HG02885 (cell line): ENCODE measurements at regions not wholly inside any gene's neighbourhood (a gene's known extent, or its start where the extent isn't known, plus 50 kb on each side); places are given as distances from the start of the nearest gene placed in this dataset.

Experiments
- ATAC-seq: cut with Tn5 transposase; IDR thresholded peaks from one replicate; pipeline ENCODE4 v1.9.1; 2021; ENCODE audit warnings: mild to moderate bottlenecking; ENCODE audit not compliant: unreplicated experiment, poor library complexity

DNA sequence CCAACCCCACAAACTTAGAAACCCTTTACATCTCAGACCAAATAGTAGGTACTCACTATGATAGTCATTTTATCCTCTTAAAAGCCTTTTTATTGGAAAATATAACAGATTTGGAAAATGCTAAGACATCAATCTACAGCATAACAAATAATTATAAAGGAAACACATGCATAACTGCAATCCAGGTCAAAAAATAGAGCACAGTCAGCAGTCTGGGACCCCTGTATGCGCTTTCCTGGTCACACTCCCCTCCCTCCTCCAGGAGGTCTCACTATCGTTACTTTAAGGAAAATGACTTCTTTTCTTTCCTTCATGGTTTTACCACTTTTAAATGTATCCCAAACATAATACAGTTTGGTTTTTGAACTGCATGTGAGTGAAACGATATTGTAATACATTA lies 90.5 kb upstream of the CCDC150 start:
- ATAC-seq, result no peak

DNA sequence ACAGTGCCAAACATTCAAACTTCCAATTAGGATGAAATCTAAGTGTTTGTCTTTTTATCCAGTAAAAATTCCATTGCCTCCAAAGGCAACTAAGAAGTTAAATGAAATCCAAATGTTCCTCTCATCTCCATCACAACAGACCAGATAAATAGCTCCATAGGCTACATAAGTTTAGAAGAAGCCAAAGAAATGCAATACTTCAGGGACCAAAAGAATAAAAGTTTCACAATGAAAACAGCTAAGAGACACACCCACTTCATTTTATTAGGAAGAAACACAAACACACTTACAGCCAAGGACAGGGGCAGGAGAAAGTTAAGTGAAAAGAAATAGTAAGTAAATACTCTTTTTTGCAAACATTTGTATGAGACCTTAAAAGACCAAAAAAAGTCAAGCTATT lies 88.5 kb upstream of the CCDC150 start:
- no peak for ATAC-seq

DNA sequence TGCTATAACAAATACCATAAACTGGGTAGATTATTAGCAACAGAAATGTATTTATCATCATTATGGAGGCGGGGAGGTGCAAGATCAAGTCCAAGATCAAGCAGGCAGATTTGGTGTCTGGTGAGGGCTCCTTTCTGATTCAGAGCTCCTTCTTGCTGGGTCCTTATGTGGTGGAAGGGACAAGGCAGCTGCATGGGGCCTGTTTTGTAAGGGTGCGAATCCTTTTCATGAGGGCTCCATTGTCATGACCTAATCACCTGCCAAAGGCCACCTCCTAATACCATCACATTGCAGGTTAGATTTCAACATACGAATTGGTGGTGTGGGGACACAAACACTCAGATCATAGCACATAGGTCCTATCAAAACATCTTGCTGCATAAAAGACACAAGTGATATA lies 84.4 kb upstream of the CCDC150 start:
- ATAC-seq, result no peak

DNA sequence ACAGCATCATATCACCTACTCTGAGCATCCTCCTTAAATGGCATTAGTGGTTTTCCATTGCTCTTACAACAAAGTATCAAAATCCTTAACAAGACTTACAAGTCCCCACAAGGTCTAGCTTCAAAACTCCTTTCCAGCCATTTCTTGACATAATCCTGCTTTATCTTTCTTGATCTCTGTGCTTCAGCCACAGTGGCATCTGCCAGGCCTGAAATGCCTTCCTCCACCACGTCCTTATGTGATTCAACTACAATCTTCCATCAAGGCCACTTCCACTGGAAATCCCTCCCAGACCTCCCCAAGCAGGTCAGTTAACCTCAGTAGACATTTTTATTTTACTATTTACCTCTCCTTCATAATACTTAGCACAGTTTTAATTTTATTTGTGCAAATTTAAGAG lies 83.8 kb upstream of the CCDC150 start:
- no peak for ATAC-seq

DNA sequence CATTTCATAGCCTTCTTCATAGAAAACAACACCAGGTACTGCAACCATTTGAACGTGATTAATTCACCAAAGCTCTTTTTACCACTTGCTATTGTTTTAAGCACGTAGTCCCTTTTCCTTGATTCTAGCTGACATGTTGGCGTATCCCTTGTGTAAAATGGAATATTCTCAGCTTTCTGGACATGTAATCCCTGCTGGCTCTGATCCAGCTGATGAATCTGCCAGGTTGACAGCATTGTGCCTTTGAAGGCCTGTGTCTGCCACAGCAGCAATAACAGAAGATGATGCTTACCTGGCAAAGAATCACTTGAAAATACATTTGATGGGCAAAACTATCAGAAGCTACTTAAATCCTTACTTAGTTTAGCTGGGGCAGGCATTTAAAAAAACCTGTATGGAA lies 81.0 kb upstream of the CCDC150 start:
- no peak for ATAC-seq

DNA sequence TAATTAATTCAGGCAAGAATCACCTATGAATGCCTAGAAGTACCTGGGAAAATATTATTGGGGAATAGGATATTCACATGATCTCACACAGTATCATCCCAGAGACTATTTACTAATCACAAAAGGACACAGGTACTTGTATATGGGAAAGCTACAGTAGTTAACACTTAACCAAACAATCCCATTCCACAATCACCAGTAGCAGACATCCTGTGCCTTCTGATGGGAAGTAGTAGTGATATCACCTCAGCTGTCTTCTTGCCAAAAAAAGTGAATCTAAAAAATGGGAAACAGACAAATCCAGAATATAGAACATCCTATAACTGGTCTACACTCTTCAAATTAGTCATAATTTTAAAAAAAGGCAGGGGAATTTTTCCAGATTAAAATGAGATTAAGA lies 75.6 kb upstream of the CCDC150 start:
- ATAC-seq, result no peak

DNA sequence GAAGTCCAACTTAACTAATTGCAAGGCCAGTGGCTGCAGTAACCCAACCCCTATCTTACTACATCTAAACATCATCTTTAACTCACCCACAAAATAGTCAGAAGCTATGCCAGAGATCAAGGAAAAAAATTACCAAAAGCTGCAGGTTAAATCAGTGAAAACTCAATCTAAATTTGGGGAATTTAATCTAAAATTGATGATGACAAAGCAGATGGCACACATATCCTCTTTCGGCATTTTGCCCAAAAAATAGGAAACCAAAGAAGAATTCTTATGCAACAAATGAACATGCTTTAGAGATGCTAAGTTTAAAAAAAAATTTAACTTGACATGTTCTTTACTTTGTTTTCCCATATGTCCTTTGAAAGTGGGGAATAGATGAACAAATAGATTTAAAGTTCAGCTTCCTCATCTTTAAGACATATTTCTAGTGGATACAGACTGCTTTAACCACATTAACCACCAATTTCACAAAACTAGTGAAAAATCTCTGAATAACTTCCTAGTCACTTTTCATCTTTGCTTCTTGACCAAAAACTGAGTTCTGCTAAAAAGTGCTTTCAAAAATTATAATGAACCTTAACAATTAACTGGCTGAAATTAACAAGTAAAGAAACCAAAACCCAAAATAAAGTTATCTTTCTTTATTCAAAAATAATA lies 74.3 kb upstream of the CCDC150 start:
- no peak for ATAC-seq

DNA sequence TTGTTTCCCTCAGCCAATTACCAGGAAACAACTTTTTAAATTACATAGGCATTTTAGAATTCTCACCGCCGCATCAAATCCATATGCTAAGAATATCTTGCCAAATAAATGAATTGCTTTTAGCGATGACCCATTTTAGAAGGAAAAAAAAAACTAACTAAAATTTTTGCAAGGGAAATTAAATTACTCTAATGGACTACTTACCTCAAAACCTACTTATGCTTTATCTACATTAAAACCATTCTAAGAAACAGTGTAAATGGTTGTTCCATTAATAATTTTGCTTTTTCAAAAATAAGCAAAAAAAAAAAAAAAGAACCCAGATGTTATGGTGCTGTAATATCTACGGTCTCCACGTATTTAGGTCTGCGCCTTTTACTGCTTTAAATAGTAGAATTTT lies 73.5 kb upstream of the CCDC150 start:
- ATAC-seq, result no peak

DNA sequence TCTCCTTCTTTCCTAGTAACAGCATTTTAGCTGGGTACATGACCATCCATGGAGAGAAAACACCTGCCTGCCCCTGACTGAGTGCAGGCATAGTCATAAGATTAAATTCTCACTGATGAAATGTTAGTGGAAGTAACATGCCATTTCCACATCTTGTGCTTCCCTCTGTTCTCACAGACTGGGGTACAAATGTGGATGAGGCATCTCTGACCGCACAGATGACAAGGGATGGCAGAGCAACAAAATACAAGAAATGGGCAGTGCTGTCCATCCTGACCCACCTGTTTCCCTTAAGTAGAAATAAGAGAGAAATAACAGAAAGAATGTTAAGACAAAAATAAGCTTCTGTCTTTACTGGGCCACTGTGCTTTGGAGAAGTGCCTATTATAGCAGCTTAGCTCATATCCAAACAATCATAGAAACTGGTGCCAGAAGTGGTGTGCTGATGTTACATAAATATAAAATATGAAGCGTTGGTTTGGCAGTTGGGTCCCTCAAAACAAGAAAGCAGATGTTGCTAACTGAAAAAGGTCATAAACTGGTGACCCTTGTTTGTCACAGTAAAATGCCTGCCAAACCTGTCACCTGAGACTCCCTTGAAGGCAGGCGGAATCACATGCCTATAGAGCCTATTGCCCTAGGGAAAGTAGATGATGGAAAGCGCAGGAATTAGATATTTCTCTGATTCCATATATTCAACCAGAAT lies 72.4 kb upstream of the CCDC150 start:
- no peak for ATAC-seq

DNA sequence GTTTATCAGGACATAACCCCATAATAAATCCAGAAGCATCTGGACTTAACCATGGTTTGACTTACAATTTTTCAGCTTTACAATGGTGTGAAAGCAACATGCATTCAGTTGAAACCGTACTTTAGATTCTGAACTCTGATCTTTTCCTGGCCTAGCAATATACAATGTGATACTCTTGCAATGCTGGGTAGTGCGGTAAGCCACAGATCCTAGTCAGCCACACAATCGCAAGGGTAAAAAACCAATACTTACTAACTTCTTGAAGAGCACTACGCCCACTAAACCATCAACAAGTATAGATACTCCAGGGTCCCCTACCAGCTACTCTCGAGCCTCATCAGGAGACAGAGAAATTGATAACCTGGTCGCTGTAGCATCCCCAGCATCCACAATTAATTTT lies 71.0 kb upstream of the CCDC150 start:
- ATAC-seq, result no peak

DNA sequence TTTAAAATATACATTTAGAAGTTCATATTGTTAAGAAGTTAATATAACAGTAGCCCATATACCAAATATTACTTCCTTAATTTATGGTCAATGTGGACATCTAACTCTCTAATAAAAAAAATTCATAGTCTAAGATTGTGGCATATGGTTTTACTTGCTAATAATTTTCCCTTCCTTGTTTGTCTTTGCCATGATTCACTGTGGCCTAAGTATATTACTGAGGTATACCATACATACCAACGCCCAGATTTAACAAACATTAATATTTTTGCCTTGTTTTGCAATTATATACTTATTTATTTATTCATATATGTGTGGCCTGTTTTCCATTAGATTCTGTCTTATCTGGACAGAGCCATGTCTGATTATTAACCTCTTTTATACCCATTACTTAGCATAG lies 54.6 kb upstream of the CCDC150 start:
- ATAC-seq, result no peak

DNA sequence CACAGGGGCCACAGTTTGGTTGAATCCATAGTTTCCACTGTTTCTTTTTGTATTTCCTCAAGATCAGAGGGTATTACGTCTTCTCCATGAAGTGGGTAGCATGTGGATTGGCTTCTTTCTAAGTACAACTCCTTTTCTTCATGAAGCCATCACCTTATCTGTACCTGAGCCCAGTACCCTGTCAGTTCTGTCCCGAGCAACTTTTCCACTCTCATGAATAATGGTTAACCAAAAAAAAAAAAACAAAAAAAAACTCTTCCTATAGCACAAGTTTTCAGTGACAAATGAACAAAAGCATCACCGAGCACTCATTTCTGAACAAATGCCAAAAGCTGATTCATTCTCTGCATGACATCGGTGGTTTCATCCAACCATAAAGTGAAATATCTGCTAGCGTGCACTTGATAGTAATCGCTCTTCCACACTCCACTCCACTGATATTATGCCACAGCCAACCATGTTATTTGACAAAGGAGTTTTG lies 53.0 kb upstream of the CCDC150 start:
- no peak for ATAC-seq

DNA sequence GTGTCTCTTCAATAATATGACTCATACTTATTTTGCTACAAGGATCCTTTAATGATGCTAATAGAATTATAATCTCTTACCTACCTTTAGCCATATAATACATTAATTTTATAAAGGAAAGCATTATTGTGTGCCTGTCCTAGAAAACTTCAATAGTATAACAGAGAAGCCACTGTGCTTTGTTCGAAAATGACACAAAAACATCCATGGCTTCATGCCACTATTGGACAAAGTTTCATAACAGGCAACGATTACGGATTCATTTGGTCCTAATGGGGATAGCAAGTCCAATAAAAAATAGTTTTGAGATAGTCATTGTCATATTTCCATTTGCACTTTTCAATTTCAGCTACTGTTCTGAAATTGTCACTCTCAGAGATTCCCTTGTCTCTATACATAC lies 52.5 kb upstream of the CCDC150 start:
- ATAC-seq, result no peak

DNA sequence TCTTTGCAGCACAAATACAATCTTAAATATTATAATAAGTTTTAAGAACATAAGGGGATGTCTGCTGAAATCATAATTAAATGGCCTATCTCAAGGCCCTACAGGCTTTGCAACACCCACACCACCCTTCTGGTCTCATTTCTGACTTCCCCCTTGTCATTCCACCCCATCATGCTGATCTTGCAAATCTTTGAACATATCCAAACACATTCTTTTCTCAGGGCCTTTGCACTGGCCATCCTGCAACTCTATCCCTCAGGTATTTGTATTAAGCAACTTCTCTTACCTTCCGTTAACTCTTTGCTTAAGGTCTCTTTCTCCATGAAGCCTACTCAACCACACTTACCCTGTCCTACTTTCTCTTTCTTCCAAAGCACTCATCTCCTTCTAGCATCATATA lies 51.8 kb upstream of the CCDC150 start:
- ATAC-seq, result no peak

DNA sequence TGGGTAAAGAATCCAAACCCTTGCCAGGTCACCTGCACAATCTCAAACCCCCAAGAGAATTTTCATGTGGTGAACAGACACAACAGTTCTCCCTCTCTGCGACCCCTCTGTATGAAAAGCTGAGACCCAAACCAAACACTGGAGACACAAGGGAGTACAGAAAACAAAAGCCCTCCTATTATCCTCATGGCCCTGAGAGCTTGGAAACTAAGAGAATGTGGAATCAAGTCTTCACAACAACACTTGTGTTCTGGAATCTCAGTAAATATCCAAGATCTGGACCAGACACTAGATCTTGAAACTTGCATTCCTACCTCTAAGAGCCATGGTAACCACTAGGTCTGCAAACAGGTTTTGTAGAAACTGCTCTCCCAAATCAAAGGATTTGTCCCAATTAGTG lies 50.1 kb upstream of the CCDC150 start:
- no peak for ATAC-seq
